ENCODE measurements at regions not wholly inside any gene's neighbourhood (a gene's known extent, or its start where the extent isn't known, plus 50 kb on each side); places are given as distances from the start of the nearest gene placed in this dataset.

DNA sequence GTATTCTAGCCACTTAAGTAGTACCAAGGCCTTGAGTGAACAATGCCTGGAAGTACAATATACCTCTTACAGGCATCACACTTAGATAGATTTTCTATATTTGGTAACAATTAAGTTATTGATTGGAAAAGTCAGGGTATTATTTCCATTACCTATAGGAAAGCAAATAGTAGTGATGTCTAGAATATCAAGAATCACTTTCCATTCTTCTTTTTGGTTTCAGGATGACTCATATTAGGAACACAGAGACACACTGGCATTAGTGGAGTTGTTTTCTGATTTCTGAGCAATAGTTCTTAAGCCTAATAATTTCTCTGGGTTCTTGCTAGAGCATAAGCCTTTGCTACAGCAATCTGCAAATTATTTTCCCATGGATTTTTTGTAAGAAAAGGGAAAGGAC lies 1640.0 kb upstream of the SEL1L start:
- TF ChIP-seq, protein P1, sequence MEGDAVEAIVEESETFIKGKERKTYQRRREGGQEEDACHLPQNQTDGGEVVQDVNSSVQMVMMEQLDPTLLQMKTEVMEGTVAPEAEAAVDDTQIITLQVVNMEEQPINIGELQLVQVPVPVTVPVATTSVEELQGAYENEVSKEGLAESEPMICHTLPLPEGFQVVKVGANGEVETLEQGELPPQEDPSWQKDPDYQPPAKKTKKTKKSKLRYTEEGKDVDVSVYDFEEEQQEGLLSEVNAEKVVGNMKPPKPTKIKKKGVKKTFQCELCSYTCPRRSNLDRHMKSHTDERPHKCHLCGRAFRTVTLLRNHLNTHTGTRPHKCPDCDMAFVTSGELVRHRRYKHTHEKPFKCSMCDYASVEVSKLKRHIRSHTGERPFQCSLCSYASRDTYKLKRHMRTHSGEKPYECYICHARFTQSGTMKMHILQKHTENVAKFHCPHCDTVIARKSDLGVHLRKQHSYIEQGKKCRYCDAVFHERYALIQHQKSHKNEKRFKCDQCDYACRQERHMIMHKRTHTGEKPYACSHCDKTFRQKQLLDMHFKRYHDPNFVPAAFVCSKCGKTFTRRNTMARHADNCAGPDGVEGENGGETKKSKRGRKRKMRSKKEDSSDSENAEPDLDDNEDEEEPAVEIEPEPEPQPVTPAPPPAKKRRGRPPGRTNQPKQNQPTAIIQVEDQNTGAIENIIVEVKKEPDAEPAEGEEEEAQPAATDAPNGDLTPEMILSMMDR (IDR thresholded peaks at IDR 0.05; ENCODE audit: low read length) = no peak
- no peak for TF ChIP-seq EZH2 (IDR thresholded peaks at IDR 0.05; ENCODE audit: borderline replicate concordance, low read length)
